ENCODE measurements at regions not wholly inside any gene's neighbourhood (a gene's known extent, or its start where the extent isn't known, plus 50 kb on each side); places are given as distances from the start of the nearest gene placed in this dataset.
A peak's percentile ranks its signal among the peaks of the same experiment; 100 is the strongest.

DNA sequence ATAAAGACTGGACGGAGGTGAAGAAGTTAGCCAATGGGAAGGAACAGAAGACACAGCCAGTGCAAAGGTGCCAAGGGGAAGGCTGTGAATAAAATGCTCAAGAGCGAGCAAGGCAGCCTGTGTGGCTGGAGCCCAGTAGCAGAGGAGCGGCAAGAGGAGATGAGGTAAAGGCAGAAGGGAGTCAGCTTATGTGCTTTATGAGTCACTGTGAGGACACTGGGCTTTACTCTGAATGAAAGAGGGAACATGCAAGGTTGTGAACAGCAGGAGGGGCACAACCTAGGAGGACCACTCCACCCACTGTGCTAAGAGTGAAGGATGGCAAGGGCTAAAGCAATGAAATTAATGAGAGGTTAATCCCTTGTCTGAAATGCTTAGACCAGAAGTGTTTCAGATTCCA, 129.0 kb upstream of the ODAD2 start:
- H3K27me3 Mint-ChIP-seq (ENCODE audit: unreplicated experiment) = no peaks in the 10 kb centered on the region
- peaks cover 12% of the 10 kb centered on the region for H3K36me3 Mint-ChIP-seq (ENCODE audit: low read depth, unreplicated experiment)
- H3K9me3 Mint-ChIP-seq (ENCODE audit: unreplicated experiment) = peaks cover 8% of the 10 kb centered on the region
- no peak for DNase-seq (ENCODE audit: low spot score)
- H3K27ac Mint-ChIP-seq (ENCODE audit: unreplicated experiment) = no peak overlapping the region
- no peak for TF ChIP-seq CTCF (IDR thresholded peaks at IDR 0.05; ENCODE audit: unreplicated experiment)
- peak overlapping the region; percentile 13 for H3K4me3 Mint-ChIP-seq (ENCODE audit: unreplicated experiment)
- peaks cover 3% of the 10 kb centered on the region for H3K4me1 Mint-ChIP-seq (ENCODE audit: unreplicated experiment)

- TF ChIP-seq CTCF (IDR thresholded peaks at IDR 0.05; ENCODE audit: unreplicated experiment) = no peak
- no peak overlapping the region for H3K4me3 Mint-ChIP-seq (ENCODE audit: unreplicated experiment)
- no peaks in the 10 kb centered on the region for H3K27me3 Mint-ChIP-seq (ENCODE audit: unreplicated experiment)
- peaks cover 12% of the 10 kb centered on the region for H3K36me3 Mint-ChIP-seq (ENCODE audit: low read depth, unreplicated experiment)
- no peak overlapping the region for H3K27ac Mint-ChIP-seq (ENCODE audit: unreplicated experiment)
- H3K9me3 Mint-ChIP-seq (ENCODE audit: unreplicated experiment) = peaks cover 8% of the 10 kb centered on the region
- DNase-seq (ENCODE audit: low spot score) = no peak
- H3K4me1 Mint-ChIP-seq (ENCODE audit: unreplicated experiment) = peaks cover 3% of the 10 kb centered on the region
Measured at GRCh38 chr10:28125701-28126100, 126.8 kb upstream of the ODAD2 start.

DNA sequence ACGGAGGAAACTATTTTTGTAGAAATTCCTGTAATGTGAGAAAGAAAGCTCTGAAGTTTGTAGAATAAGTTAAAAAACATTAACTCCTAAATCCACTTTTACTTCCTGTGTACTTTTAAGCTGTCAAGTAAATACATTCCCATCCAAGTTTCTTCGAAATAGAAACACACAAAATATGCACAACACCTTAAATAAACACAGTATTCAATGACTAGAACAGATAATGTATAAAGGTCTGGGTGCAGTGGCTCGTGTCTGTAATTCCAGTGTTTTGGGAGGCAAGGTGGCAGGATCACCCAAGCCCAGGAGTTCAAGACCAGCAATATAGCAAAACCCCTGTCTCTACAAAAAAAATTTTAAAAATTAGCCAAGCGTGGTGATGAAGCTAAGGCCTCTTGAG, 121.9 kb upstream of the ODAD2 start:
- Mint-ChIP-seq H3K4me3 (ENCODE audit: unreplicated experiment) (no peak overlapping the region), H3K9me3 (ENCODE audit: unreplicated experiment) (no peaks in the 10 kb centered on the region), H3K4me1 (ENCODE audit: unreplicated experiment) (peaks cover 12% of the 10 kb centered on the region), H3K27ac (ENCODE audit: unreplicated experiment) (no peak overlapping the region), H3K36me3 (ENCODE audit: low read depth, unreplicated experiment) (no peaks in the 10 kb centered on the region), H3K27me3 (ENCODE audit: unreplicated experiment) (no peaks in the 10 kb centered on the region)
- TF ChIP-seq CTCF (IDR thresholded peaks at IDR 0.05; ENCODE audit: unreplicated experiment) = no peak
- no peak for DNase-seq (ENCODE audit: low spot score)

DNA sequence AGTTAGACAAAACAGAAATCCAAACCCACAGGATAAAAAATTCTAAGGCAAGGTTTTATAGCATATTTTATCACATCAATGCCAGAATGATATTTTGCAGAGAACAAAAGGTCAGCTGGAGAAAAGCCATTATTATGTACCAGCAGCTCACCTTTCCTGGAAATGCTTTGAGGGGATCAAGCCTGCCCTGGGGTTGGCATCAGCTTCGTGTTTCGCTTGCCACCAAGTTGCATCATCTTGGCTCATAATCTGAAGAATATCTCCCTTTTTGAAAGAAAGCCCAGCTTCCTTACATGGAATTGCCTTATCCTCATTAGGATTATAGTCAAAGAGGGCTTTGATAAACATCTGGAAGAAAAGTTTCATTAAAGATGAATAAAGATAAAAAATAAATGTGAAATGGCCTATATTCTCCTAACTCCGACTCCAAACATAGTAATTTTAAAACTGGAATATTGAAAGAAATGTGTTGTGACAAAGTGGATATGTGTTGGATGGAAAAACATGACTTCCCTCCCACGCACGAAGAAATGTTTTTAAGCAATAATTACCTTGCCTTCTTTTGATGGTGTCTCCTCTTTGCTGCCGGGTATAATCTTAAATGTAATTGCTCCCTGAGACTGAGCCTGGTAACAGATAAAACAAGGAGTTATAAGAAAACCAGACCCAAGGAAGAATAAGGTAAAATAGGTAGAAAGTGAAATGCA, 121.3 kb upstream of the ODAD2 start:
- Mint-ChIP-seq H3K27me3 (ENCODE audit: unreplicated experiment) (no peaks in the 10 kb centered on the region), H3K27ac (ENCODE audit: unreplicated experiment) (no peak overlapping the region), H3K36me3 (ENCODE audit: low read depth, unreplicated experiment) (no peaks in the 10 kb centered on the region), H3K9me3 (ENCODE audit: unreplicated experiment) (no peaks in the 10 kb centered on the region), H3K4me3 (ENCODE audit: unreplicated experiment) (no peak overlapping the region), H3K4me1 (ENCODE audit: unreplicated experiment) (peaks cover 12% of the 10 kb centered on the region)
- no peak for TF ChIP-seq CTCF (IDR thresholded peaks at IDR 0.05; ENCODE audit: unreplicated experiment)
- no peak for DNase-seq (ENCODE audit: low spot score)

GRCh38 chr10:28118985-28119628, 120.2 kb upstream of the ODAD2 start:
- TF ChIP-seq CTCF (IDR thresholded peaks at IDR 0.05; ENCODE audit: unreplicated experiment) = no peak
- H3K4me3 Mint-ChIP-seq (ENCODE audit: unreplicated experiment) = no peak overlapping the region
- DNase-seq (ENCODE audit: low spot score) = no peak
- H3K4me1 Mint-ChIP-seq (ENCODE audit: unreplicated experiment) = peaks cover 12% of the 10 kb centered on the region
- no peaks in the 10 kb centered on the region for H3K9me3 Mint-ChIP-seq (ENCODE audit: unreplicated experiment)
- no peaks in the 10 kb centered on the region for H3K27me3 Mint-ChIP-seq (ENCODE audit: unreplicated experiment)
- H3K36me3 Mint-ChIP-seq (ENCODE audit: low read depth, unreplicated experiment) = no peaks in the 10 kb centered on the region
- no peak overlapping the region for H3K27ac Mint-ChIP-seq (ENCODE audit: unreplicated experiment)
